ENCODE measurements at regions not wholly inside any gene's neighbourhood (a gene's known extent, or its start where the extent isn't known, plus 50 kb on each side); places are given as distances from the start of the nearest gene placed in this dataset.
"Not testable (repeated sequence)": the region's sequence is repeated elsewhere in the genome, so short reads cannot be mapped to it uniquely, and the experiment has no call there.

- H2AFZ ChIP-seq (ENCODE audit: low read depth, low read length); H3K27me3 ChIP-seq (ENCODE audit: insufficient read depth, low read length, poor library complexity); DNase-seq; H3K4me1 ChIP-seq (ENCODE audit: insufficient read depth, low read length); H3K4me2 ChIP-seq (ENCODE audit: insufficient read depth, low read length); H3K9me3 ChIP-seq (ENCODE audit: insufficient read depth, low read length, severe bottlenecking); H3K4me3 ChIP-seq (ENCODE audit: low read depth in 1 of 2, low read length in 2 of 2); H4K20me1 ChIP-seq (ENCODE audit: insufficient read depth, low read length); H3K9ac ChIP-seq (ENCODE audit: low read depth, low read length); H3K79me2 ChIP-seq (ENCODE audit: insufficient read depth, low read length); H3K36me3 ChIP-seq (ENCODE audit: insufficient read depth, low read length); H3K27ac ChIP-seq (ENCODE audit: low read length); ATAC-seq (ENCODE audit: insufficient read depth, low read depth): not testable (repeated sequence)
Observed at GRCh38 chr4:69013933-69014332, 62.3 kb upstream of the UGT2A3 start.

- H3K27ac ChIP-seq (ENCODE audit: low read length); H3K27me3 ChIP-seq (ENCODE audit: insufficient read depth, low read length, poor library complexity); H3K4me1 ChIP-seq (ENCODE audit: insufficient read depth, low read length); H3K79me2 ChIP-seq (ENCODE audit: insufficient read depth, low read length); H3K4me2 ChIP-seq (ENCODE audit: insufficient read depth, low read length); DNase-seq; H3K9ac ChIP-seq (ENCODE audit: low read depth, low read length); H3K4me3 ChIP-seq (ENCODE audit: low read depth in 1 of 2, low read length in 2 of 2); ATAC-seq (ENCODE audit: insufficient read depth, low read depth); H2AFZ ChIP-seq (ENCODE audit: low read depth, low read length); H4K20me1 ChIP-seq (ENCODE audit: insufficient read depth, low read length); H3K9me3 ChIP-seq (ENCODE audit: insufficient read depth, low read length, severe bottlenecking); H3K36me3 ChIP-seq (ENCODE audit: insufficient read depth, low read length): not testable (repeated sequence)
Observed at GRCh38 chr4:69017986-69018385, 66.4 kb upstream of the UGT2A3 start.

DNA sequence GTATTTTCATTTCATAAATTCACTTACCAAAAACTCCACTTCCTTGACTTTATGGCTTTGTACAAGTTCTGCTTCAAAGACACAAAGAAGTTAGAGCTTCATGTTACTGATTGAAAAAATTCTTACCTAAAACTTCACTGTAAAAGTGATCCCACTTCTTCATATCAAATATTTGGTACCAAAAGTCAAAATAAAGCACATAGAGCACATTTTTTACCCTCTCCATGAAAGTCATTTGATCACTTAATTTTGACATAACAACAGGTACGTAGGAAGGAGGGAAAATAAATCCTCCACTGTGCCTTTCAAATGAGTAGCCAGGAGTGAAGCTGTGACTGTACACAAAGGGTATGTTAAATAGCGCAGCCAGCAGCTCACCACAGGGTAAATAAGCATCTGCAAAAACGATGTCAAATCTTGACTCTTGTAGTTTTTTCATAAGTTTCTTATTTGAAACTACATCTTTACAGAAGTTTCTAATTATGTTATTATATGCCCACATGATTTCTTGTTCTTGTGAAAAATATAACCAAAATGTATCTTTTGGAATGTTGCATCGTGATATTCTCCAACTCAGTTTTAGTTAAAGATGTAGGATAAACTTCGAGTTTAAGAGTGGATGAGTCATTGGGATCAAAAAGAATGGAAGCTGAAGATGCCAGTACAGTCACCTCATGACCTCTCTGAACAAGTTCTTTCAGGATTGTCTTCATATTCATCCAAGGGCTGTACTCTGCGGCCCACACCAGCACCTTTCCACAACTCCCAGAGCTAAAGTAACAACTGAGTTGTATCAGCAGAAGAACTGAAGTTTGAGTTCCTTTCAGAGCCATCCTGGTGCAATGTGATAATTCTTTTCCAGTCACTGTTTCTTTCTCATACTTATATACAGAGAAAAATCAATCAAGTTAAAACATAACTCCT lies 68.2 kb upstream of the UGT2A3 start:
- H3K9ac ChIP-seq (ENCODE audit: low read depth, low read length); H3K36me3 ChIP-seq (ENCODE audit: insufficient read depth, low read length); H3K4me3 ChIP-seq (ENCODE audit: low read depth in 1 of 2, low read length in 2 of 2); H3K4me1 ChIP-seq (ENCODE audit: insufficient read depth, low read length); H3K9me3 ChIP-seq (ENCODE audit: insufficient read depth, low read length, severe bottlenecking); H2AFZ ChIP-seq (ENCODE audit: low read depth, low read length); H3K27me3 ChIP-seq (ENCODE audit: insufficient read depth, low read length, poor library complexity); H3K79me2 ChIP-seq (ENCODE audit: insufficient read depth, low read length); H3K4me2 ChIP-seq (ENCODE audit: insufficient read depth, low read length); H3K27ac ChIP-seq (ENCODE audit: low read length); DNase-seq; ATAC-seq (ENCODE audit: insufficient read depth, low read depth); H4K20me1 ChIP-seq (ENCODE audit: insufficient read depth, low read length): not testable (repeated sequence)

DNA sequence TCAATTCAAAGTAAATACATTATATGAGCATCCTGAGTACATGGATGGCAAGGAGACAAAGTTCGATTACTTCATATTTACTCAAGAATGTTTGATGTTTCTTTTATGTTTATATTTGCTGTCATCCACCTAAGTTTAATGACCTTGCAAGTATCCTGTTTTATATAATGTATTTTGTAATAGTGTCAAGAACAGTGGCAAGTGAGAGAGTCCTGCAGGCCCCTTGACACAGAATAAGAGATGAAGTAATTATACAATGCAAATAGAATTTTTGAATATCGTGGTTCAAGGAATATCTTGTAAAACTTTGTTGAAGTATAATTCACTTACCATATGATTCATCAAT lies 68.8 kb upstream of the UGT2A3 start:
- H3K4me2 ChIP-seq (ENCODE audit: insufficient read depth, low read length); ATAC-seq (ENCODE audit: insufficient read depth, low read depth): not testable (repeated sequence)

DNA sequence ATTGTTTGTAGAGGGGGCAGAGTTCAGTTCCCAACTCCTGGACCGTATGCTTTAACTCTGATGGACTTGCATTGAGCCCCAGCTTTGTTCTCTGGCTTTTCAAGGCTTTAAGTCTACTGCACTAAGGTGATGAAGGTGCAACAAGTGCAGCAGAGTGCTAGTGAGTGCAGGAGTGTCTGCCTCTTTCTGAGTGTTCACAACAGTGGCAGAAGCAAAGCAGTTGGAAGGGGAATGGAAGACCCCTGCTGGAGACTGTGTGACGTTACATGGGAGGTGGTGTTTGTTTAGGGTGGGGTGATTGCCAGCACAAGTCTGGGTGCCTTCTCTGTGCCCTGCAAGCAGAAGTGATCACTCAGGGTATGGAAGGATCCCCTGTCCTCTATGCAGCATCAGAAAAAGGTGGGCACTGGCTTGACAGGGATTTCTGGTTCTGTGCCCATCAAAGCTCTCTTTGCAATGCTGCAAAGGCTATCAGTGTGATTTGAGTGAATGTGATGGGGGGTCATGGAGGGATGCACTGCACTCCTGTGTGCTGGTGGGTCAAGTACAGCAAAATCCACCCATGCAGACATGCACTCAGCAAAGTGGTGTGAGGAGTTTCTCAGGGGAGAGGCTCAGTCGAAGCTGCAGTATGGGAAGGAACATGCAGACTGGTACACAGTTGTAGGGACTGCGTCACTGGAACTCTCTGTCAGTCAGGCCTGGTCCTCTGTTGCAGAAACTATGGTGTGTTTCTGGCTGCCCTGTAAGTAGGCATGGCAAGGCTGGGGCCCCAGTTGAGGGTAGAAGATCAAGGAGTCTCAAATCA lies 70.9 kb upstream of the UGT2B7 start:
- H4K20me1 ChIP-seq (ENCODE audit: insufficient read depth, low read length), result no peaks in the 10 kb centered on the region
- ATAC-seq (ENCODE audit: insufficient read depth, low read depth) (peak; percentile 63; the same call in 2 of the 3 replicates), DNase-seq (no peak)
- H3K9me3 ChIP-seq (ENCODE audit: insufficient read depth, low read length, severe bottlenecking), result no peaks in the 10 kb centered on the region
- no peaks in the 10 kb centered on the region for H3K36me3 ChIP-seq (ENCODE audit: insufficient read depth, low read length)
- no peak overlapping the region for H3K4me3 ChIP-seq (ENCODE audit: low read depth in 1 of 2, low read length in 2 of 2)
- H3K4me2 ChIP-seq (ENCODE audit: insufficient read depth, low read length), result no peak overlapping the region
- TF ChIP-seq EZH2 (IDR thresholded peaks at IDR 0.05; ENCODE audit: borderline replicate concordance, low read depth, low read length, severe bottlenecking), result no peak
- TF ChIP-seq, protein P1, sequence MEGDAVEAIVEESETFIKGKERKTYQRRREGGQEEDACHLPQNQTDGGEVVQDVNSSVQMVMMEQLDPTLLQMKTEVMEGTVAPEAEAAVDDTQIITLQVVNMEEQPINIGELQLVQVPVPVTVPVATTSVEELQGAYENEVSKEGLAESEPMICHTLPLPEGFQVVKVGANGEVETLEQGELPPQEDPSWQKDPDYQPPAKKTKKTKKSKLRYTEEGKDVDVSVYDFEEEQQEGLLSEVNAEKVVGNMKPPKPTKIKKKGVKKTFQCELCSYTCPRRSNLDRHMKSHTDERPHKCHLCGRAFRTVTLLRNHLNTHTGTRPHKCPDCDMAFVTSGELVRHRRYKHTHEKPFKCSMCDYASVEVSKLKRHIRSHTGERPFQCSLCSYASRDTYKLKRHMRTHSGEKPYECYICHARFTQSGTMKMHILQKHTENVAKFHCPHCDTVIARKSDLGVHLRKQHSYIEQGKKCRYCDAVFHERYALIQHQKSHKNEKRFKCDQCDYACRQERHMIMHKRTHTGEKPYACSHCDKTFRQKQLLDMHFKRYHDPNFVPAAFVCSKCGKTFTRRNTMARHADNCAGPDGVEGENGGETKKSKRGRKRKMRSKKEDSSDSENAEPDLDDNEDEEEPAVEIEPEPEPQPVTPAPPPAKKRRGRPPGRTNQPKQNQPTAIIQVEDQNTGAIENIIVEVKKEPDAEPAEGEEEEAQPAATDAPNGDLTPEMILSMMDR (IDR thresholded peaks at IDR 0.05; ENCODE audit: borderline replicate concordance, extremely low read depth, low read length, poor library complexity, severe bottlenecking), result peak; percentile 45
- H3K79me2 ChIP-seq (ENCODE audit: insufficient read depth, low read length), result no peaks in the 10 kb centered on the region
- H3K9ac ChIP-seq (ENCODE audit: low read depth, low read length), result no peak overlapping the region
- no peak overlapping the region for H2AFZ ChIP-seq (ENCODE audit: low read depth, low read length)
- H3K27me3 ChIP-seq (ENCODE audit: insufficient read depth, low read length, poor library complexity), result no peaks in the 10 kb centered on the region
- H3K4me1 ChIP-seq (ENCODE audit: insufficient read depth, low read length), result no peaks in the 10 kb centered on the region
- no peak overlapping the region for H3K27ac ChIP-seq (ENCODE audit: low read length)

More for the DNA sequence above, 68.8 kb upstream of the UGT2A3 start:
- not testable (repeated sequence) for H3K9me3 ChIP-seq (ENCODE audit: insufficient read depth, low read length, severe bottlenecking); H3K9ac ChIP-seq (ENCODE audit: low read depth, low read length); H3K4me1 ChIP-seq (ENCODE audit: insufficient read depth, low read length); DNase-seq; H3K27ac ChIP-seq (ENCODE audit: low read length); H4K20me1 ChIP-seq (ENCODE audit: insufficient read depth, low read length); H3K27me3 ChIP-seq (ENCODE audit: insufficient read depth, low read length, poor library complexity); H3K4me3 ChIP-seq (ENCODE audit: low read depth in 1 of 2, low read length in 2 of 2); H3K36me3 ChIP-seq (ENCODE audit: insufficient read depth, low read length); H3K79me2 ChIP-seq (ENCODE audit: insufficient read depth, low read length); H2AFZ ChIP-seq (ENCODE audit: low read depth, low read length)
